GM23338 (cell line): ENCODE measurements at regions not wholly inside any gene's neighbourhood (a gene's known extent, or its start where the extent isn't known, plus 50 kb on each side); places are given as distances from the start of the nearest gene placed in this dataset.

Source experiments
- ATAC-seq: fragments of 200-7000 bp; cut with Tn5 transposase; 3 replicates; pipeline ENCODE4 v1.9.1; 2020
- DNase-seq: peaks from one replicate; pipeline ENCODE4 v3.0.0-alpha.2; 2015; ENCODE audit warnings: low spot score
- H2AFZ ChIP-seq: fragments of 200-600 bp; sonication (generic); 2 replicates; pipeline ENCODE4 v1.8.0; 2016; ENCODE audit warnings: antibody characterized with exemption, mild to moderate bottlenecking, moderate library complexity
- H3F3A ChIP-seq: fragments of 200-600 bp; sonication (generic); replicated peaks from 2 replicates; pipeline ENCODE4 v1.8.0; 2017; ENCODE audit warnings: antibody characterized with exemption, mixed run types, low read depth
- H3K27ac ChIP-seq: fragments of 200-600 bp; sonication (generic); 2 replicates; pipeline ENCODE4 v1.6.1; 2016; ENCODE audit warnings: low read depth
- H3K27me3 ChIP-seq: fragments of 200-600 bp; sonication (generic); 2 replicates; pipeline ENCODE4 v1.8.0; 2016; ENCODE audit warnings: mild to moderate bottlenecking, mixed run types, moderate library complexity; ENCODE audit not compliant: insufficient read depth
- H3K36me3 ChIP-seq: fragments of 200-600 bp; sonication (generic); 2 replicates; pipeline ENCODE4 v1.8.0; 2016; ENCODE audit warnings: mild to moderate bottlenecking; ENCODE audit not compliant: insufficient read depth
- H3K4me1 ChIP-seq: fragments of 200-600 bp; sonication (generic); 2 replicates; pipeline ENCODE4 v1.8.0; 2016; ENCODE audit warnings: mild to moderate bottlenecking, moderate library complexity; ENCODE audit not compliant: insufficient read depth
- H3K4me2 ChIP-seq: fragments of 200-600 bp; sonication (generic); 2 replicates; pipeline ENCODE4 v1.7.1; 2017; ENCODE audit warnings: mixed run types
- H3K4me3 ChIP-seq: fragments of 200-600 bp; sonication (generic); 2 replicates; pipeline ENCODE4 v1.6.1; 2016; ENCODE audit warnings: mixed run types
- H3K79me2 ChIP-seq: fragments of 200-600 bp; sonication (generic); replicated peaks from 2 replicates; pipeline ENCODE4 v1.8.0; 2017; ENCODE audit warnings: mild to moderate bottlenecking; ENCODE audit not compliant: insufficient read depth
- H3K9me2 ChIP-seq: fragments of 200-600 bp; sonication (generic); 2 replicates; pipeline ENCODE4 v1.8.0; 2017; ENCODE audit not compliant: insufficient read depth
- H4K20me1 ChIP-seq: fragments of 200-600 bp; sonication (generic); replicated peaks from 2 replicates; pipeline ENCODE4 v1.8.0; 2017; ENCODE audit warnings: mild to moderate bottlenecking; ENCODE audit not compliant: insufficient read depth
- H3K27ac Mint-ChIP-seq: 2 replicates; pipeline ENCODE4 v1.8.0; 2020; ENCODE audit warnings: inconsistent platforms, mild to moderate bottlenecking, moderate library complexity, mixed read lengths
- H3K27me3 Mint-ChIP-seq: 3 replicates; pipeline ENCODE4 v1.8.0; 2022; ENCODE audit warnings: low read depth, mild to moderate bottlenecking, moderate library complexity, mixed read lengths, inconsistent platforms; ENCODE audit not compliant: insufficient read depth, poor library complexity
- H3K36me3 Mint-ChIP-seq: 3 replicates; pipeline ENCODE4 v1.8.0; 2021; ENCODE audit warnings: low read depth, mild to moderate bottlenecking, inconsistent platforms, moderate library complexity, mixed read lengths
- H3K4me1 Mint-ChIP-seq: 3 replicates; pipeline ENCODE4 v1.8.0; 2020; ENCODE audit warnings: mild to moderate bottlenecking, inconsistent platforms, mixed read lengths
- H3K4me3 Mint-ChIP-seq: 3 replicates; pipeline ENCODE4 v1.8.0; 2021; ENCODE audit warnings: moderate library complexity, mild to moderate bottlenecking, inconsistent platforms, mixed read lengths
- H3K9me3 Mint-ChIP-seq: 3 replicates; pipeline ENCODE4 v1.8.0; 2020; ENCODE audit warnings: moderate library complexity, mild to moderate bottlenecking, inconsistent platforms, mixed read lengths
- CREB1 ChIP-seq: fragments of 250-450 bp; sonication (Bioruptor Pico); IDR thresholded peaks from 2 replicates; pipeline ENCODE4 v1.5.0; 2020; ENCODE audit warnings: low read depth, mild to moderate bottlenecking, moderate library complexity
- CTCF ChIP-seq, 2 experiments: fragments of 200-600 bp in 1 of 2; sonication (generic) in 1 of 2; conservative IDR thresholded peaks; 2 replicates each; pipeline versions ENCODE4 v1.5.1 to v1.6.1; 2016 to 2017; ENCODE audit warnings: antibody characterized with exemption in 2 of 2, low read depth in 2 of 2, mild to moderate bottlenecking in 2 of 2, moderate library complexity in 1 of 2
- JUNB ChIP-seq: IDR thresholded peaks from one replicate; pipeline ENCODE4 v1.6.1; 2016; ENCODE audit warnings: antibody characterized with exemption; ENCODE audit not compliant: unreplicated experiment
- STAT1 ChIP-seq: IDR thresholded peaks from one replicate; pipeline ENCODE4 v1.6.1; 2016; ENCODE audit warnings: antibody characterized with exemption; ENCODE audit not compliant: unreplicated experiment
- ZNF331 ChIP-seq: fragments of 250-450 bp; sonication (Bioruptor Pico); IDR thresholded peaks from 2 replicates; pipeline ENCODE4 v1.5.0; 2020; ENCODE audit warnings: low read depth, mild to moderate bottlenecking, moderate library complexity
- TF ChIP-seq, protein P1 (sequence below): IDR thresholded peaks from 2 replicates; pipeline ENCODE4 v1.6.1; 2016; ENCODE audit warnings: antibody characterized with exemption
- TF ChIP-seq, protein P2 (sequence below): IDR thresholded peaks from one replicate; pipeline ENCODE4 v1.6.1; 2018; ENCODE audit warnings: antibody characterized with exemption; ENCODE audit not compliant: unreplicated experiment

- TF ChIP-seq CTCF (conservative IDR thresholded peaks at IDR 0.05; ENCODE audit: low read depth in 2 of 2) (no peak), CREB1 (CRISPR knock-in tag) (no peak), JUNB (no peak), ZNF331 (CRISPR knock-in tag) (no peak)
- TF ChIP-seq, protein P1, sequence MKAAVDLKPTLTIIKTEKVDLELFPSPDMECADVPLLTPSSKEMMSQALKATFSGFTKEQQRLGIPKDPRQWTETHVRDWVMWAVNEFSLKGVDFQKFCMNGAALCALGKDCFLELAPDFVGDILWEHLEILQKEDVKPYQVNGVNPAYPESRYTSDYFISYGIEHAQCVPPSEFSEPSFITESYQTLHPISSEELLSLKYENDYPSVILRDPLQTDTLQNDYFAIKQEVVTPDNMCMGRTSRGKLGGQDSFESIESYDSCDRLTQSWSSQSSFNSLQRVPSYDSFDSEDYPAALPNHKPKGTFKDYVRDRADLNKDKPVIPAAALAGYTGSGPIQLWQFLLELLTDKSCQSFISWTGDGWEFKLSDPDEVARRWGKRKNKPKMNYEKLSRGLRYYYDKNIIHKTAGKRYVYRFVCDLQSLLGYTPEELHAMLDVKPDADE, result no peak
- TF ChIP-seq, protein P2, sequence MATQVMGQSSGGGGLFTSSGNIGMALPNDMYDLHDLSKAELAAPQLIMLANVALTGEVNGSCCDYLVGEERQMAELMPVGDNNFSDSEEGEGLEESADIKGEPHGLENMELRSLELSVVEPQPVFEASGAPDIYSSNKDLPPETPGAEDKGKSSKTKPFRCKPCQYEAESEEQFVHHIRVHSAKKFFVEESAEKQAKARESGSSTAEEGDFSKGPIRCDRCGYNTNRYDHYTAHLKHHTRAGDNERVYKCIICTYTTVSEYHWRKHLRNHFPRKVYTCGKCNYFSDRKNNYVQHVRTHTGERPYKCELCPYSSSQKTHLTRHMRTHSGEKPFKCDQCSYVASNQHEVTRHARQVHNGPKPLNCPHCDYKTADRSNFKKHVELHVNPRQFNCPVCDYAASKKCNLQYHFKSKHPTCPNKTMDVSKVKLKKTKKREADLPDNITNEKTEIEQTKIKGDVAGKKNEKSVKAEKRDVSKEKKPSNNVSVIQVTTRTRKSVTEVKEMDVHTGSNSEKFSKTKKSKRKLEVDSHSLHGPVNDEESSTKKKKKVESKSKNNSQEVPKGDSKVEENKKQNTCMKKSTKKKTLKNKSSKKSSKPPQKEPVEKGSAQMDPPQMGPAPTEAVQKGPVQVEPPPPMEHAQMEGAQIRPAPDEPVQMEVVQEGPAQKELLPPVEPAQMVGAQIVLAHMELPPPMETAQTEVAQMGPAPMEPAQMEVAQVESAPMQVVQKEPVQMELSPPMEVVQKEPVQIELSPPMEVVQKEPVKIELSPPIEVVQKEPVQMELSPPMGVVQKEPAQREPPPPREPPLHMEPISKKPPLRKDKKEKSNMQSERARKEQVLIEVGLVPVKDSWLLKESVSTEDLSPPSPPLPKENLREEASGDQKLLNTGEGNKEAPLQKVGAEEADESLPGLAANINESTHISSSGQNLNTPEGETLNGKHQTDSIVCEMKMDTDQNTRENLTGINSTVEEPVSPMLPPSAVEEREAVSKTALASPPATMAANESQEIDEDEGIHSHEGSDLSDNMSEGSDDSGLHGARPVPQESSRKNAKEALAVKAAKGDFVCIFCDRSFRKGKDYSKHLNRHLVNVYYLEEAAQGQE, result no peak
Observed at GRCh38 chr2:57733956-57734355, 312.6 kb upstream of the VRK2 start (continued).

DNA sequence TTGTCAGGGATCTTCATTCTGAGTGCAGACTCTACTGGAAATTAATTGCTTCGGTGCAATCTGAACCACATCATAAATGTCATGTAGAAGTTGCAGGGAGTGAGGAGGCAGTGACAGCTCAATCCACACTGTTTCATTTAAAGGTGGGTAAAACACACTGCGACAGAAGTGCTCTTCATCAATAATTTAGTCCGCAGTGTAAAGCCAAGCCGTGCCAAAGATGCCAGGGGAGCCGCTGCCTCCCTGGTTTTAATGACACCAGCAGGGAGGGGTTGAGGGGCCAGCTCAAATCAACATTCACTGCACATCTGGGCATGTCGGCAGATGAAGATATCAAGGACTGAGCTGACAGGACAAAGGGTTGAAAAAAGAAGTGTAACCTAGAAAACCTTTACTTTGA lies 305.7 kb upstream of the VRK2 start:
- H3K27me3 Mint-ChIP-seq, result peaks cover 2% of the 10 kb centered on the region
- ATAC-seq, result no peak
- H3K27ac ChIP-seq, result no peak overlapping the region
- peaks cover 6% of the 10 kb centered on the region; the same call in 1 of the 2 replicates for H3K9me2 ChIP-seq
- H3K36me3 Mint-ChIP-seq, result no peaks in the 10 kb centered on the region
- H4K20me1 ChIP-seq, result no peaks in the 10 kb centered on the region
- no peak overlapping the region for H2AFZ ChIP-seq
- no peaks in the 10 kb centered on the region for H3K4me1 Mint-ChIP-seq
- no peaks in the 10 kb centered on the region for H3K27me3 ChIP-seq
- H3K36me3 ChIP-seq, result no peaks in the 10 kb centered on the region
- no peaks in the 10 kb centered on the region for H3K9me3 Mint-ChIP-seq
- H3K4me3 ChIP-seq, result no peak overlapping the region
- no peak overlapping the region for H3K4me3 Mint-ChIP-seq
- no peak for DNase-seq
- TF ChIP-seq CREB1 (CRISPR knock-in tag) (no peak), JUNB (no peak), STAT1 (no peak), CTCF (conservative IDR thresholded peaks at IDR 0.05; ENCODE audit: low read depth in 2 of 2) (no peak)
- TF ChIP-seq, protein P2, result no peak
- TF ChIP-seq, protein P1, result no peak
- H3K79me2 ChIP-seq, result no peaks in the 10 kb centered on the region
- no peak overlapping the region for H3K27ac Mint-ChIP-seq
- no peaks in the 10 kb centered on the region for H3K4me1 ChIP-seq
- H3K4me2 ChIP-seq, result no peak overlapping the region
- no peaks in the 10 kb centered on the region for H3F3A ChIP-seq
